WTC11 (cell line): ENCODE measurements at regions not wholly inside any gene's neighbourhood (a gene's known extent, or its start where the extent isn't known, plus 50 kb on each side); places are given as distances from the start of the nearest gene placed in this dataset.

Experiments
- ATAC-seq: fragments of 200-7000 bp; cut with Tn5 transposase; 2 replicates; pipeline ENCODE4 v1.10.0; 2021; ENCODE audit warnings: mild to moderate bottlenecking, moderate library complexity
- CTCF ChIA-PET: fragments of 300-600 bp; sonication (Branson Sonifier 250); formaldehyde crosslinking; loops from one replicate; lab custom pipeline; 2021; ENCODE audit warnings: antibody characterized with exemption; lab: Charles Lee
- POLR2A ChIA-PET: fragments of 350-600 bp; sonication (Branson Sonifier 250); formaldehyde crosslinking; loops from one replicate; lab custom pipeline; 2021; ENCODE audit warnings: antibody characterized with exemption; lab: Charles Lee
- DNase-seq: peaks from one replicate; pipeline ENCODE4 v3.0.0; 2021; ENCODE audit warnings: low spot score
- H3K27ac Mint-ChIP-seq: 2 replicates; pipeline ENCODE4 v1.8.0; 2021; ENCODE audit warnings: mixed read lengths
- H3K27me3 Mint-ChIP-seq: 2 replicates; pipeline ENCODE4 v1.8.0; 2021; ENCODE audit warnings: low read depth, mild to moderate bottlenecking, moderate library complexity, mixed read lengths
- H3K36me3 Mint-ChIP-seq: 2 replicates; pipeline ENCODE4 v1.8.0; 2021; ENCODE audit warnings: mixed read lengths
- H3K4me1 Mint-ChIP-seq: 2 replicates; pipeline ENCODE4 v1.8.0; 2022; ENCODE audit warnings: mixed read lengths
- H3K4me3 Mint-ChIP-seq: 2 replicates; pipeline ENCODE4 v1.8.0; 2021; ENCODE audit warnings: mild to moderate bottlenecking, moderate library complexity, mixed read lengths
- H3K9me3 Mint-ChIP-seq: 2 replicates; pipeline ENCODE4 v1.8.0; 2021; ENCODE audit warnings: mixed read lengths
- ATF6 ChIP-seq: sonication (generic); formaldehyde crosslinking; IDR thresholded peaks from 2 replicates; pipeline ENCODE4 v1.8.1; 2023; ENCODE audit warnings: mild to moderate bottlenecking, missing genetic modification reagents
- ETV6 ChIP-seq: sonication (generic); formaldehyde crosslinking; IDR thresholded peaks from 2 replicates; pipeline ENCODE4 v1.8.1; 2022; ENCODE audit warnings: mild to moderate bottlenecking, missing genetic modification reagents
- GABPB1 ChIP-seq: sonication (generic); formaldehyde crosslinking; IDR thresholded peaks from 2 replicates; pipeline ENCODE4 v1.8.1; 2023; ENCODE audit warnings: mild to moderate bottlenecking, missing genetic modification reagents
- IRF2 ChIP-seq: sonication (generic); formaldehyde crosslinking; IDR thresholded peaks from 2 replicates; pipeline ENCODE4 v1.8.0; 2022; ENCODE audit warnings: low read depth, missing genetic modification reagents, borderline replicate concordance
- MXD4 ChIP-seq: fragments of 250-450 bp; sonication (Bioruptor Pico); IDR thresholded peaks from 2 replicates; pipeline ENCODE4 v1.8.0; 2021; ENCODE audit warnings: mild to moderate bottlenecking, moderate library complexity, borderline replicate concordance
- NFATC4 ChIP-seq: fragments of 250-450 bp; sonication (Bioruptor Pico); IDR thresholded peaks from 2 replicates; pipeline ENCODE4 v1.9.0; 2021; ENCODE audit warnings: mild to moderate bottlenecking
- NFE2L1 ChIP-seq: sonication (generic); formaldehyde crosslinking; IDR thresholded peaks from 2 replicates; pipeline ENCODE4 v1.8.1; 2023; ENCODE audit warnings: missing genetic modification reagents
- OVOL2 ChIP-seq: fragments of 250-450 bp; sonication (Bioruptor Pico); IDR thresholded peaks from 2 replicates; pipeline ENCODE4 v1.9.0; 2021; ENCODE audit warnings: mild to moderate bottlenecking, borderline replicate concordance
- RELA ChIP-seq: sonication (generic); formaldehyde crosslinking; IDR thresholded peaks from 2 replicates; pipeline ENCODE4 v1.8.1; 2022; ENCODE audit warnings: missing genetic modification reagents, mild to moderate bottlenecking, borderline replicate concordance
- RORB ChIP-seq: fragments of 250-450 bp; sonication (Bioruptor Pico); IDR thresholded peaks from 2 replicates; pipeline ENCODE4 v1.9.0; 2021; ENCODE audit warnings: mild to moderate bottlenecking
- SMAD3 ChIP-seq: sonication (generic); formaldehyde crosslinking; IDR thresholded peaks from 2 replicates; pipeline ENCODE4 v1.8.0; 2022; ENCODE audit warnings: missing genetic modification reagents, mild to moderate bottlenecking, borderline replicate concordance
- ZNF138 ChIP-seq: sonication (generic); formaldehyde crosslinking; conservative IDR thresholded peaks from 2 replicates; pipeline ENCODE4 v1.8.1; 2022; ENCODE audit warnings: mild to moderate bottlenecking, moderate library complexity, missing genetic modification reagents
- TF ChIP-seq, protein P1 (sequence below): fragments of 250-450 bp; sonication (Bioruptor Pico); IDR thresholded peaks from 2 replicates; pipeline ENCODE4 v1.9.0; 2021; ENCODE audit warnings: mild to moderate bottlenecking
- TF ChIP-seq, protein P2 (sequence below): sonication (generic); formaldehyde crosslinking; conservative IDR thresholded peaks from 2 replicates; pipeline ENCODE4 v1.8.1; 2023; ENCODE audit warnings: mild to moderate bottlenecking, low read depth, missing genetic modification reagents, moderate library complexity
- TF ChIP-seq, protein P3 (sequence below): sonication (generic); formaldehyde crosslinking; IDR thresholded peaks from 2 replicates; pipeline ENCODE4 v1.8.1; 2022; ENCODE audit warnings: mild to moderate bottlenecking, moderate library complexity, missing genetic modification reagents
- TF ChIP-seq, protein P4 (sequence below): fragments of 250-450 bp; sonication (Bioruptor Pico); IDR thresholded peaks from 2 replicates; pipeline ENCODE4 v1.9.0; 2021; ENCODE audit warnings: moderate library complexity, mild to moderate bottlenecking, inconsistent platforms, borderline replicate concordance
- TF ChIP-seq, protein P5 (sequence below): sonication (generic); formaldehyde crosslinking; IDR thresholded peaks from 2 replicates; pipeline ENCODE4 v1.8.0; 2023; ENCODE audit warnings: mild to moderate bottlenecking, missing genetic modification reagents

DNA sequence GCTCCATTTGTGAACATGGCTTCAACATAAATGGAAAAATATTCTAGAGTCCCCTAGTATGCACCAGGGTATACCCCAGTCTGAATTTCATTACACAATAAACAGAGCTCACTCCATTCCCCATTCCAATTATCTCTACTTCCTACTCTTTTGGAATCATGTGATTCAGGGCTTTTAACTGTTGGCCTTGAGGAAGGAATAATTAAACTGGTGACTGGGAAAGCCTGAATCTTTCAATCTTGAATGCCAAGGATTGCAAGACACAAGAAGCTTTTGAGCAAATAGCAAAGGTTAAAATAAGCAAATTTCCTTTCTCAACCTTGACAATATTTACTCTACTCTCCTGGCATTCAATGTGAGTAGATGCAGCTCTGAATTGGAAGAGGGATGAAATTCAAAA lies 77.5 kb upstream of the INPP4B start:
- TF ChIP-seq NFATC4 (CRISPR knock-in tag) (no peak), ATF6 (CRISPR knock-in tag) (no peak), MXD4 (no peak)
- TF ChIP-seq, all 79 proteins: peak for 0
- ATAC-seq = no peak
- Mint-ChIP-seq H3K27me3 (no peaks in the 10 kb centered on the region; the same call in 1 of the 2 replicates), H3K36me3 (no peaks in the 10 kb centered on the region), H3K27ac (no peak overlapping the region), H3K4me3 (no peak overlapping the region), H3K9me3 (no peaks in the 10 kb centered on the region), H3K4me1 (peaks cover 7% of the 10 kb centered on the region)
- CTCF ChIA-PET = no interaction called here
- DNase-seq = no peak
- POLR2A ChIA-PET = no interaction called here

DNA sequence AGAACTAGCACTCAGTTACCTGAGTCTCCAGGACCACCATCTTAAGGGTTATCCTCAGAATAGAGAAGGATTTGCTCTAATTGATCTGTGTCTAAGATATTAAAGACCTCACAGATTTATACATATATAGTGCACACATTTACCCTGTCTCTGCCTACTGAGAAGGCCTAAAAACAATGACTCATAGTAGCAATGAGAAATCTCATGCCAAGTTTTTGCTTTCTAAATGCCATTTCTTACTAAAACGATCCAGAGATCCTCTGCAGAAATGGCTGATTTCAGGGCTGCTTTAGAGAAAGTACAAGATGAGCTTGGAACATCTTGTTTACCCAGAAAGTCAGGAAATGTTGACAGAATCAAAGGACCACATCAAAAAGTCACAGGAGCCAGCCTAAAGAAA lies 79.1 kb upstream of the INPP4B start:
- Mint-ChIP-seq H3K27me3 (no peaks in the 10 kb centered on the region; the same call in 1 of the 2 replicates), H3K4me1 (peaks cover 7% of the 10 kb centered on the region), H3K27ac (no peak overlapping the region), H3K9me3 (no peaks in the 10 kb centered on the region), H3K36me3 (no peaks in the 10 kb centered on the region), H3K4me3 (no peak overlapping the region)
- CTCF ChIA-PET = no interaction called here
- DNase-seq (no peak), ATAC-seq (no peak)
- POLR2A ChIA-PET = no interaction called here
- TF ChIP-seq RORB (CRISPR knock-in tag) (no peak), ETV6 (CRISPR knock-in tag) (no peak), OVOL2 (CRISPR knock-in tag) (no peak), NFE2L1 (CRISPR knock-in tag) (no peak), SMAD3 (CRISPR knock-in tag) (no peak), GABPB1 (CRISPR knock-in tag) (no peak), RELA (CRISPR knock-in tag) (no peak), IRF2 (CRISPR knock-in tag) (no peak), ZNF138 (no peak)
- TF ChIP-seq, protein P1, sequence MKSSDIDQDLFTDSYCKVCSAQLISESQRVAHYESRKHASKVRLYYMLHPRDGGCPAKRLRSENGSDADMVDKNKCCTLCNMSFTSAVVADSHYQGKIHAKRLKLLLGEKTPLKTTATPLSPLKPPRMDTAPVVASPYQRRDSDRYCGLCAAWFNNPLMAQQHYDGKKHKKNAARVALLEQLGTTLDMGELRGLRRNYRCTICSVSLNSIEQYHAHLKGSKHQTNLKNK (CRISPR knock-in tag) = no peak
- TF ChIP-seq, protein P2, sequence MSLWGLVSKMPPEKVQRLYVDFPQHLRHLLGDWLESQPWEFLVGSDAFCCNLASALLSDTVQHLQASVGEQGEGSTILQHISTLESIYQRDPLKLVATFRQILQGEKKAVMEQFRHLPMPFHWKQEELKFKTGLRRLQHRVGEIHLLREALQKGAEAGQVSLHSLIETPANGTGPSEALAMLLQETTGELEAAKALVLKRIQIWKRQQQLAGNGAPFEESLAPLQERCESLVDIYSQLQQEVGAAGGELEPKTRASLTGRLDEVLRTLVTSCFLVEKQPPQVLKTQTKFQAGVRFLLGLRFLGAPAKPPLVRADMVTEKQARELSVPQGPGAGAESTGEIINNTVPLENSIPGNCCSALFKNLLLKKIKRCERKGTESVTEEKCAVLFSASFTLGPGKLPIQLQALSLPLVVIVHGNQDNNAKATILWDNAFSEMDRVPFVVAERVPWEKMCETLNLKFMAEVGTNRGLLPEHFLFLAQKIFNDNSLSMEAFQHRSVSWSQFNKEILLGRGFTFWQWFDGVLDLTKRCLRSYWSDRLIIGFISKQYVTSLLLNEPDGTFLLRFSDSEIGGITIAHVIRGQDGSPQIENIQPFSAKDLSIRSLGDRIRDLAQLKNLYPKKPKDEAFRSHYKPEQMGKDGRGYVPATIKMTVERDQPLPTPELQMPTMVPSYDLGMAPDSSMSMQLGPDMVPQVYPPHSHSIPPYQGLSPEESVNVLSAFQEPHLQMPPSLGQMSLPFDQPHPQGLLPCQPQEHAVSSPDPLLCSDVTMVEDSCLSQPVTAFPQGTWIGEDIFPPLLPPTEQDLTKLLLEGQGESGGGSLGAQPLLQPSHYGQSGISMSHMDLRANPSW (CRISPR knock-in tag) = no peak
- TF ChIP-seq, protein P3, sequence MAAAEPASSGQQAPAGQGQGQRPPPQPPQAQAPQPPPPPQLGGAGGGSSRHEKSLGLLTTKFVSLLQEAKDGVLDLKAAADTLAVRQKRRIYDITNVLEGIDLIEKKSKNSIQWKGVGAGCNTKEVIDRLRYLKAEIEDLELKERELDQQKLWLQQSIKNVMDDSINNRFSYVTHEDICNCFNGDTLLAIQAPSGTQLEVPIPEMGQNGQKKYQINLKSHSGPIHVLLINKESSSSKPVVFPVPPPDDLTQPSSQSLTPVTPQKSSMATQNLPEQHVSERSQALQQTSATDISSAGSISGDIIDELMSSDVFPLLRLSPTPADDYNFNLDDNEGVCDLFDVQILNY (CRISPR knock-in tag) = no peak
- TF ChIP-seq, protein P4, sequence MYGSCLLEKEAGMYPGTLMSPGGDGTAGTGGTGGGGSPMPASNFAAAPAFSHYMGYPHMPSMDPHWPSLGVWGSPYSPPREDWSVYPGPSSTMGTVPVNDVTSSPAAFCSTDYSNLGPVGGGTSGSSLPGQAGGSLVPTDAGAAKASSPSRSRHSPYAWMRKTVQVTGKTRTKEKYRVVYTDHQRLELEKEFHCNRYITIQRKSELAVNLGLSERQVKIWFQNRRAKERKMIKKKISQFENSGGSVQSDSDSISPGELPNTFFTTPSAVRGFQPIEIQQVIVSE (CRISPR knock-in tag) = no peak
- TF ChIP-seq, protein P5, sequence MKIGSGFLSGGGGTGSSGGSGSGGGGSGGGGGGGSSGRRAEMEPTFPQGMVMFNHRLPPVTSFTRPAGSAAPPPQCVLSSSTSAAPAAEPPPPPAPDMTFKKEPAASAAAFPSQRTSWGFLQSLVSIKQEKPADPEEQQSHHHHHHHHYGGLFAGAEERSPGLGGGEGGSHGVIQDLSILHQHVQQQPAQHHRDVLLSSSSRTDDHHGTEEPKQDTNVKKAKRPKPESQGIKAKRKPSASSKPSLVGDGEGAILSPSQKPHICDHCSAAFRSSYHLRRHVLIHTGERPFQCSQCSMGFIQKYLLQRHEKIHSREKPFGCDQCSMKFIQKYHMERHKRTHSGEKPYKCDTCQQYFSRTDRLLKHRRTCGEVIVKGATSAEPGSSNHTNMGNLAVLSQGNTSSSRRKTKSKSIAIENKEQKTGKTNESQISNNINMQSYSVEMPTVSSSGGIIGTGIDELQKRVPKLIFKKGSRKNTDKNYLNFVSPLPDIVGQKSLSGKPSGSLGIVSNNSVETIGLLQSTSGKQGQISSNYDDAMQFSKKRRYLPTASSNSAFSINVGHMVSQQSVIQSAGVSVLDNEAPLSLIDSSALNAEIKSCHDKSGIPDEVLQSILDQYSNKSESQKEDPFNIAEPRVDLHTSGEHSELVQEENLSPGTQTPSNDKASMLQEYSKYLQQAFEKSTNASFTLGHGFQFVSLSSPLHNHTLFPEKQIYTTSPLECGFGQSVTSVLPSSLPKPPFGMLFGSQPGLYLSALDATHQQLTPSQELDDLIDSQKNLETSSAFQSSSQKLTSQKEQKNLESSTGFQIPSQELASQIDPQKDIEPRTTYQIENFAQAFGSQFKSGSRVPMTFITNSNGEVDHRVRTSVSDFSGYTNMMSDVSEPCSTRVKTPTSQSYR = no peak
